Subcutaneous abdominal adipose tissue (tissue), 5 donors: ENCODE measurements at regions not wholly inside any gene's neighbourhood (a gene's known extent, or its start where the extent isn't known, plus 50 kb on each side); places are given as distances from the start of the nearest gene placed in this dataset.
"Not testable (repeated sequence)": the region's sequence is repeated elsewhere in the genome, so short reads cannot be mapped to it uniquely, and the experiment has no call there.

Source experiments
- H3K27ac ChIP-seq: one replicate; pipeline ENCODE4 v1.7.0; 2013; ENCODE audit warnings: low read depth, mild to moderate bottlenecking, inconsistent platforms, low read length, moderate library complexity
- H3K27me3 ChIP-seq, 5 donors: one replicate each; pipeline ENCODE4 v1.7.0; 2013; ENCODE audit warnings: low read length in 5 of 5, inconsistent platforms in 1 of 5; ENCODE audit not compliant: control insufficient read depth in 5 of 5, insufficient read depth in 4 of 5
- H3K36me3 ChIP-seq, 5 donors: one replicate each; pipeline ENCODE4 v1.7.0; 2013; ENCODE audit warnings: low read length in 5 of 5; ENCODE audit not compliant: control insufficient read depth in 5 of 5, insufficient read depth in 5 of 5
- H3K4me1 ChIP-seq, 5 donors: one replicate each; pipeline ENCODE4 v1.7.0; 2013; ENCODE audit warnings: low read length in 5 of 5, mild to moderate bottlenecking in 3 of 5, moderate library complexity in 1 of 5; ENCODE audit not compliant: control insufficient read depth in 5 of 5, insufficient read depth in 5 of 5
- H3K4me3 ChIP-seq, 5 donors: one replicate each; pipeline ENCODE4 v1.7.0; 2013; ENCODE audit warnings: low read length in 5 of 5, low read depth in 1 of 5
- H3K9ac ChIP-seq, 5 donors: one replicate each; pipeline ENCODE4 v1.7.0; 2013; ENCODE audit warnings: low read length in 5 of 5, mild to moderate bottlenecking in 4 of 5, moderate library complexity in 3 of 5
- H3K9me3 ChIP-seq, 5 donors: one replicate each; pipeline ENCODE4 v1.7.0; 2013; ENCODE audit warnings: low read length in 5 of 5; ENCODE audit not compliant: control insufficient read depth in 5 of 5
- donor health status: healthy.
- donor health status: healthy.
- donor health status: healthy.
- donor health status: healthy.
- donor health status: healthy.

DNA sequence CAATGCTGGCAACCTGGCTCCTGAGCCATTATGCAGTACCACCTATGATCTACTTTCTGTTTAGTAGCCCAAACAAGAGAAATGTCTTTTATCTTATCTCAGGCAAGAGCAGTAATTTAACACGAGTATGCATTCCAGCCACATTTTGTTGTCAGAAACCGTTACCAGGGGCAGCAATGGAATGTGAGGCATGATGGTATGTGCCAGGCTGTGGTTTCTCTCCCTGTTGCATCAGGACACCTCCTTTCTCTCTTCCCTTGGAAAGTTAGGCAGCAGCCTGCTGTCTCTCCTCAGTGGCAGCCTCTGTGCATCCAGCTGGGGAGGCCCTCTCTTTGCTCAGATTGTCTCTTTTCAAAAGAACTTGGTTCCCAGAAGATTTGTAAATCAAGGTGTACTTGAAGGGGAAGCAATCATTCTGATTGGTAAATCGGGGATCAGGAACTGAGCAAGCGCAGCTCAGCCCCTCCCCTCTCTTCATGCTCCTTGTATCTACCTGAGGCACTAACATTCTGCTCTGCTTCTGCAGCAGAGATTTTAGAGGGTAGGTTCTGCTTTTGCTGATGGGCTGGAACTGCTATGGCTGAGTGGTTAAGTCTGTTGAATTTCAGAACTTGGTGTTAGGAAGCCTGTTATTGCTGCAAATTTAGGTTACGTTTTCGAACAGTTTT, 229.2 kb downstream of the ADAMTS15 start:
- Histone ChIP-seq H3K4me1 (peaks cover 8 to 42% (median 36%) of the 10 kb centered on the region in 5 donors), H3K27me3 (no peaks in the 10 kb centered on the region), H3K27ac (peak overlapping the region; percentile 89)

DNA sequence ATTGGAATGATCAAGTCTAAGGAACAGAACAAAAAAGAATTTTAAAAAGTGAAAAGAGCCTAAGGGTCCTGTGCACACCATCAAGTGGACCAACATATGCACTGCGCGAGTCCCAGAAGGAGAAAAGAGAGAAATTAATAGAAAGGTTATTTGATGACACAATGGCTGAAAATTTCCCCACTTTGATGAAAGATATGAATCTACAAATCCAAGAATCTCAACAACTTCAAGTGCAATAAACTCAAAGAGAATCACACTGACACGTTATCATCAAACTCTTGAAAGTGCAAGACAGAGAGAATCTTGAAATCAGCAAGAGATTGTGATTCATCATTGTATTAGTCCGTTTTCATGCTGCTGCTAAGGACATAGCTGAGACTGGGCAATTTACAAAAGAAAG, 230.8 kb downstream of the ADAMTS15 start:
- Histone ChIP-seq H3K36me3 (no peaks in the 10 kb centered on the region), H3K27me3 (no peaks in the 10 kb centered on the region), H3K9ac (no peak overlapping the region), H3K4me3 (no peak overlapping the region), H3K9me3 (peaks cover 6 to 36% (median 14%) of the 10 kb centered on the region in 5 donors), H3K4me1 (peaks cover 6 to 39% (median 31%) of the 10 kb centered on the region in 5 donors), H3K27ac (no peak overlapping the region)

More for the DNA sequence above, 229.2 kb downstream of the ADAMTS15 start:
- Histone ChIP-seq H3K36me3 (no peaks in the 10 kb centered on the region), H3K9ac (peak overlapping the region in 1 of 5 donors; percentile 84), H3K4me3 (no peak overlapping the region), H3K9me3 (peaks cover 6 to 36% (median 14%) of the 10 kb centered on the region in 5 donors)

DNA sequence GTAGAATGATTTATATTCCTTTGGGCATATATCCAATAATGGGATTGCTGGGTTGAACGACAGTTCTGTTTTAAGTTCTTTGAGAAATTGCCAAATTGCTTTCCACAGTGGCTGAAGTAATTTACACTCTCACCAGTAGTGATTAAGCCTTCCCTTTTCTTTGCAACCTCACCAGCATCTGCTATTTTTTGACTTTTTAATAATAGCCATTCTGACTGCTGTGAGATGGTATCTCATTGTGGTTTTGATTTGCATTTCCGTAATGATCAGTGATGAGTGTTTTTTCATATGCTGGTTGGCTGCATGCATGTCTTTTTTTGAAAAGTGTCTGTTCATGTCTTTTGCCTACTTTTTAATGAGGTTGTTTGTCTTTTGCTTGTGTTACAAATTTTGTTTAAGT, 233.8 kb downstream of the SNX19 start:
- Histone ChIP-seq H3K4me1 (peaks cover 0 to 11% (median 5%) of the 10 kb centered on the region in 5 donors), H3K9me3 (peaks cover 6 to 36% (median 14%) of the 10 kb centered on the region in 5 donors)
- not testable (repeated sequence) for H3K36me3 ChIP-seq, H3K27ac ChIP-seq, H3K9ac ChIP-seq, H3K4me3 ChIP-seq, H3K27me3 ChIP-seq

DNA sequence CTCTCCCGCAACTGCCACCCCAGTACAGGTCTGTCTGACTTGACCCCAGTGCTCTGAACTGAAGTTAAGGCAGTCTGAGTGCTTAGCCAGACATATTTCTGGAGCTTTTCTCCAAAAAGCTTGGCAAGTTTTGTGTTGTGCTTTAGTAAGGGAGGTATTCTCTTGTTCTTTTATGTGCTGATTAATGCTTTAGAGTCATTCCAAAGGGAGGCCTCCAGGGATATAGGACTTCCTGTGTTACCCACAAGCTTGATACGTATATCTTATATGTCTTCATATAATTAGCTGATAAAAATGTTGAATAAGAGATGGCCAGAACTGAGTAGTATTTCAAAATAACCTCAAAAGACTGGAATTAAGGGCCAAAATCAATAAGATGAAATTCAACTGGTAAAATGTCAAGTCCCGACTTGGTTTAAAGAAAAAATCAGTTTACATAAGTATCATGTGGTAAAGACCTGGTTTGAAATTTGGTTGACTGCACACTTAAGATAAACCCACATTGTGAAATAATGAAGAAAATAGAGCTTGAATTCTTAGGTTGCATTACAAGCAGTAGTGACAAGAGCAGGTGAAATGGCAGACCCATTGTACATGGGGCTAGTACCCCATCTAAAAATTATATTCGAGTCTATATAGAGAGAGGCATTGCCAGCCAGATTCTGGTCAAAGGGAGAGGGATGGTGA, 226.9 kb downstream of the SNX19 start:
- Histone ChIP-seq H3K9ac (no peak overlapping the region), H3K4me3 (no peak overlapping the region), H3K27ac (no peak overlapping the region), H3K9me3 (no peaks in the 10 kb centered on the region), H3K36me3 (no peaks in the 10 kb centered on the region), H3K4me1 (peaks cover 0 to 7% (median 3%) of the 10 kb centered on the region in 5 donors), H3K27me3 (no peaks in the 10 kb centered on the region)

DNA sequence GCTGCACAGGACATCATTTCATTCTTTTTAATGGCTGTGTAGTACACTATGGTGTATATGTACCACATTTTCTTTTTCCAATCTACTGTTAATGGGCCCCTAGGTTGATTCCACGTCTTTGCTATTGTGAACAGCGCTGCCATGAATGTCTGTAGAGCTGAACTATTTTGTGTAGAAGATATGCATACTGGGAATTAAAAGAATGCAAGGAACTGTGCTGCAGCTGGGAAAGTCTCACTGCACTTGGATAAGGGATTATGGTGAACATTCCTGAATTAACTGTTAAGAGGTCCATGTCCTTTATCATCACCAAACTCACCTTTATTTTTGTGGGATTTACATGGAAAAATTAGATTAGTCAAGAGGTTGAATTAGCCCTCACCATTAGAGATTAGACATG, 224.7 kb downstream of the SNX19 start:
- H3K27ac ChIP-seq, result no peak overlapping the region
- H3K9ac ChIP-seq, result no peak overlapping the region
- H3K36me3 ChIP-seq, result no peaks in the 10 kb centered on the region
- H3K4me3 ChIP-seq, result no peak overlapping the region
- no peaks in the 10 kb centered on the region for H3K9me3 ChIP-seq
- no peaks in the 10 kb centered on the region for H3K27me3 ChIP-seq
- H3K4me1 ChIP-seq, result peaks cover 0 to 10% (median 6%) of the 10 kb centered on the region in 5 donors

DNA sequence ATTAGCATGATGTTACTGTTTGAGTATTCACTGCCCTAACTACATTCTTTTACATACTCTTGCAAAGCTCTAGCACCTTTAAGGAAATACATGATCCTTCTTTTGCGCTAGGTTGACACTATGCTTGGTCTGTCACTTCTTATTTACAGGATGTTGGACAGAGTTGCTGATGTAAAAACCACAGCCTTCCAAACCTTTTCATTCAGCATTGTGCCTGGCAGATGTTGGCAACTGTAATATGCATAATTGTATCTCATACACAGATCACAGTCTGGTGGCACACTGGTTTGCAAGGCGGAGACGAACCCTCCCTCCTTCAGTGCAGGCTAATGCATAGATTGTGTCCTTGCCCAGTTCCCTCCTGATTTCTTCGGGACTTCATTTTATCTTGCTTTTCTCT, 224.1 kb downstream of the SNX19 start:
- H3K4me1 ChIP-seq, result peaks cover 0 to 10% (median 6%) of the 10 kb centered on the region in 5 donors
- no peak overlapping the region for H3K27ac ChIP-seq

DNA sequence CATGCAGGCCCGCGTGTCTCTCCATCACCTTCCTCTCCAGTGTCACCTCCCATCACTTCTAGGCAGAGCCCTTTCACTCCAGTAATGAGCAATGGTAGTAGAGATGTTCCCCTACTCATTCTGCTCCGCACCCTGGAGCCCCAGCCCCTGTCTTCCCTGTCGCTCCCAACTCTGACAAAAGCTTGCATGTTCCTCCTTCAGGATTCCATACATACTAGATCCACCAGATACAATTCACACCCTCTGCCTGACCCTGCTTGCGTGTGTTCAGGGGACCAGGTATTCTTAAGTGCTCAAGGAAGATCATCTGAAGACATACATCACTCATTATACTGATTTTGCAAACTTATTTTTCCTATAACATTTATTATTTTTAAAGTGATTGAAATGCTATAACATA, 222.7 kb downstream of the SNX19 start:
- Histone ChIP-seq H3K27me3 (no peaks in the 10 kb centered on the region), H3K36me3 (no peaks in the 10 kb centered on the region), H3K4me1 (peaks cover 0 to 10% (median 6%) of the 10 kb centered on the region in 5 donors), H3K27ac (no peak overlapping the region), H3K4me3 (no peak overlapping the region), H3K9me3 (no peaks in the 10 kb centered on the region), H3K9ac (no peak overlapping the region)

More for the DNA sequence above, 224.1 kb downstream of the SNX19 start:
- H3K9me3 ChIP-seq, result no peaks in the 10 kb centered on the region
- no peaks in the 10 kb centered on the region for H3K27me3 ChIP-seq
- H3K9ac ChIP-seq, result no peak overlapping the region
- H3K4me3 ChIP-seq, result no peak overlapping the region
- no peaks in the 10 kb centered on the region for H3K36me3 ChIP-seq

DNA sequence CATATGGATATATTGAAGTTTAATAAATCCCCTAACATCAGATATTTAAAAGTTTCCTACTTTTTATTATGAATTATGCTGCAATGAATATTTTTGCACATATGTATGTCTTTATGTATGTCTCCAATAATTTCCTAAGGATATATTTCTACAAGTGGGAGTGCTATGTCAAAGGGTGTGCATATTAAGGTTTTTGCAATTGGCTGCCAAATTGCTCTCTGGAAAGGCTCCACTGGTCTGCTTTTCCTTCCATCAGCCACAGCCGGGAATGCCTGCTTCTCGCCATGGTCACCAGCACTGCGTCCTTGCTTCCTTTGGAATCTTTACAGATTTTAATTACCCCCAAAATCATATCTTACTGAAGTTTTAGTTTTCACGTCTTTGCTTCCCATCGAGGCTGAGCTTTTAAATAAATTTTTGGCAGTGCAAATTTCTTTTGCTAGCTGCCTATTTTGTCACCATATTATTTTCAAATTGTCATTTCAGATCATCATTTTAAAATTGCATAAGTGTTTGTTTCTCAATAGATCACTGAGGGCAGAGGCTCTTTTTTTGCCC, 221.7 kb downstream of the SNX19 start:
- Histone ChIP-seq H3K9me3 (no peaks in the 10 kb centered on the region), H3K27me3 (no peaks in the 10 kb centered on the region)

DNA sequence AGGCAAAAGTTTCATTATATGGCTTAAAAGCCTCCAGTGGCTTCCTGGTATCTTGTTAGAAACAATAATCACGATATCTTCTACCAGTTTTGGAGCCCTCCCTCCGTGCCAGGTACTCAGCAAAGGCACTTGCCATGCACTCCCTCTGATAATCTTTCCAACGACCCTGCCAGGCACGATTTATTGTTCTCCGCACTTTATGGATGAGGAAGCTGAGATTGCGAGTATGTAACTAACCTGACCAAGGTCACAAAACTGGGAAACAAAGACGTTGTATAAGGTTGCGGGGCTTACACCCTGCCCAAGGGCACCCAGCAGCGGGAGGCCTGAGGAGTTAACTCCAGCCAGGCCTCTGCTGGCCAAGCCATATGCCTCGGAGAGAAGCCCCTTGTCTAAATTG, 218.1 kb downstream of the SNX19 start:
- no peaks in the 10 kb centered on the region for H3K36me3 ChIP-seq
- H3K27me3 ChIP-seq, result no peaks in the 10 kb centered on the region
- peaks cover 0 to 7% (median 6%) of the 10 kb centered on the region in 5 donors for H3K4me1 ChIP-seq
- H3K9ac ChIP-seq, result no peak overlapping the region
- H3K4me3 ChIP-seq, result no peak overlapping the region
- H3K9me3 ChIP-seq, result no peaks in the 10 kb centered on the region
- H3K27ac ChIP-seq, result no peak overlapping the region

More for the DNA sequence above, 221.7 kb downstream of the SNX19 start:
- H3K4me3 ChIP-seq, result no peak overlapping the region
- H3K27ac ChIP-seq, result no peak overlapping the region
- peaks cover 0 to 7% (median 6%) of the 10 kb centered on the region in 5 donors for H3K4me1 ChIP-seq
- H3K9ac ChIP-seq, result no peak overlapping the region
- no peaks in the 10 kb centered on the region for H3K36me3 ChIP-seq

DNA sequence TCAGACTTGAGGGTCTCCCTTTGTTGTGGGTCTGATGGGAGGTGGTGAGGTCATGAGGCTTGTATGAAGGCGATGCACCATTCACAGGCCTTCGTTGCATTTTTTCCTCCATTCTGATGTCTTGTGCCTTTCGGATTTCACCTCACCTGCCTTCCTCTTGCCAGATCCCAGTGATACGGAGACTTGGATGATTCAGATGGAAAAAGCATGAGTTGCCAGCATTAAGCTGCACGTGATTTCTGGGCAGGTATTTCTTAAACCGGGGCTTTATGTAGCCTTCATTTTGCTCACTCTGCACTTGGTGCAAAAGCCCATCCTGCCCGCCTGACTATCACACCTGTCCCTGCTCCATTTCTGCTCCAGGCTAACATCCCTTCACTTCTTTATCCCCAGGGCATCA, 216.7 kb downstream of the SNX19 start:
- peaks cover 0 to 2% (median under 1%) of the 10 kb centered on the region in 5 donors for H3K4me1 ChIP-seq
- H3K27ac ChIP-seq, result no peak overlapping the region
- no peaks in the 10 kb centered on the region for H3K27me3 ChIP-seq
- H3K36me3 ChIP-seq, result no peaks in the 10 kb centered on the region
- no peak overlapping the region for H3K9ac ChIP-seq
- no peak overlapping the region for H3K4me3 ChIP-seq
- no peaks in the 10 kb centered on the region for H3K9me3 ChIP-seq
